ENCODE measurements at regions not wholly inside any gene's neighbourhood (a gene's known extent, or its start where the extent isn't known, plus 50 kb on each side); places are given as distances from the start of the nearest gene placed in this dataset.

DNA sequence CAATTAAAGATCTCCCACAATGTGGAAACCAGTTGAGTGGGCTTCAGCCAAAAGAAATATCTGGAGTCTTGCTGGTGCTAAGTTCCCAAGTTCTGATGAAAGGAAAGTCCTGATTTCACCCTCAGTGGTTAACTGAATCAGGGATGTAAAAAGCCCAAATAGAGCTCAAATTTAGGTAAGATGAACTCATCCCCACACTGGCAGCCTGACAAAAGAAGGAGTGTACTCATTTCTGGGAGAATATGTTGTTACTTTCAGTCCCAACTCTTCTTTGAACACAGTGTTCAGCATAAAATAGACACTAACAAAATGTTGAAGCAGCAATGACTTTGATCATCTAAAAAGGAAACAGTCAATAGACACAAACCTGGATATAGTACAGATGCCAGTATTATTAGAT is 91.7 kb downstream of the CHRM3 start:
- Histone ChIP-seq H3K27me3 (ENCODE audit: control insufficient read depth, insufficient read depth, low read length, poor library complexity, severe bottlenecking) (no peaks in the 10 kb centered on the region), H3K9me3 (ENCODE audit: control insufficient read depth, low read length) (no peaks in the 10 kb centered on the region), H3K36me3 (ENCODE audit: control insufficient read depth, insufficient read depth, low read length) (no peaks in the 10 kb centered on the region), H3K4me3 (ENCODE audit: insufficient read depth, low read depth, low read length) (no peak overlapping the region), H3K4me1 (ENCODE audit: control insufficient read depth, insufficient read depth, low read length) (no peaks in the 10 kb centered on the region), H3K27ac (ENCODE audit: insufficient read depth, low read depth, low read length, poor library complexity, severe bottlenecking) (no peak overlapping the region)

DNA sequence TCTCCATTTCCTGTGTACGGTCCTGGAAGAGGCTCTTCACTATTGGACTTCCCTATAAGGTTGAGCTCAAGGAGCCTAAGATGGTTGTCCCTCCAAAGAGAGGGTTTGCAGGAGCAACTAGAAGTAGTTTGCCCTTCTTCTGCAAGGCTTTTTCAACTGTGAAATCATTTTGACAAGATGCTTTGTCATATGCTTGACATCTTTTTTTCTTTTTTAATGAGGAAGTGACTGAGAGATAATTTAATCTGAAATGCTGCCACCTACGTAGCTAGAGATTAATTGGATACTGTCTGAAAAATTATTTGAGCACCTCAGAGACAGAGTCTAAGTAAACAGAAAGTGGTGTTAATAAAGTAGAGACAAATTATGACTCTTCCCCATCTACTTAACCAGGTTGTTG is 97.0 kb downstream of the CHRM3 start:
- H3K9me3 ChIP-seq (ENCODE audit: control insufficient read depth, low read length), result no peaks in the 10 kb centered on the region
- H3K27me3 ChIP-seq (ENCODE audit: control insufficient read depth, insufficient read depth, low read length, poor library complexity, severe bottlenecking), result no peaks in the 10 kb centered on the region
- H3K4me1 ChIP-seq (ENCODE audit: control insufficient read depth, insufficient read depth, low read length), result no peaks in the 10 kb centered on the region
- no peak overlapping the region for H3K27ac ChIP-seq (ENCODE audit: insufficient read depth, low read depth, low read length, poor library complexity, severe bottlenecking)
- WGBS, 2 experiments, result 94 to 95% methylated on average over 2 of the region's 2 CpGs
- H3K36me3 ChIP-seq (ENCODE audit: control insufficient read depth, insufficient read depth, low read length), result no peaks in the 10 kb centered on the region
- no peak overlapping the region for H3K4me3 ChIP-seq (ENCODE audit: insufficient read depth, low read depth, low read length)

DNA sequence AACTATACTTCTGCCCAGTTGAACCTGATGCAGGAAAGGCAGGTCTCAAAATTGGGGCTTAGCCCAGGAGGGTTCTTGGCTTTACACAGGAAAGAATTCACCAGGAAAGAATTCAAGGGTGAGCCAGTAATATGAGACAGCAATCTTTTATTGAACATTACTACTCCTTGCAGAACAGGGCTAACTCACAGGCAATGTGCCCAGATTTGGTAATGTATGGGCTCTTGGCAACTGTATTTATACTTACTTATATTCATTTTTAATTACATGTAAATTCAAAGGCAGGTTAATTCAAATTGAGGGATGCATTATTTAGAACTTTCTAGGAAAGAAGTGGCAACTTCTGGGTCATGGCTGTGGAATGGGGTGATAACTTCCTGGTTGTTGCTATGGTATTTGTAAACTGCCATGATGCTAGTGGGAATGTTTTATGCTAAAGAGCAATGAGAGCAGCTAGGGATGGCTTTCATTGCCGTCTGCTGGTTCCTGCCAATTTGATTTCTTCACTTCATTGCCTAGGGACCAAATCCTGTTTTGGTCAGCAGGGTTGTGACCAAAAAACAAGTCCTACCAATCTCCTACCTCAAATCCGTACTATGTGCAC is 107.5 kb downstream of the CHRM3 start:
- no peaks in the 10 kb centered on the region for H3K4me1 ChIP-seq (ENCODE audit: control insufficient read depth, insufficient read depth, low read length)
- H3K27ac ChIP-seq (ENCODE audit: insufficient read depth, low read depth, low read length, poor library complexity, severe bottlenecking), result no peak overlapping the region
- WGBS, 2 experiments, result 93 to 98% methylated on average over 1 to 2 of the region's 2 CpGs
- no peaks in the 10 kb centered on the region for H3K36me3 ChIP-seq (ENCODE audit: control insufficient read depth, insufficient read depth, low read length)
- no peaks in the 10 kb centered on the region for H3K27me3 ChIP-seq (ENCODE audit: control insufficient read depth, insufficient read depth, low read length, poor library complexity, severe bottlenecking)
- H3K9me3 ChIP-seq (ENCODE audit: control insufficient read depth, low read length), result no peaks in the 10 kb centered on the region
- H3K4me3 ChIP-seq (ENCODE audit: insufficient read depth, low read depth, low read length), result no peak overlapping the region

DNA sequence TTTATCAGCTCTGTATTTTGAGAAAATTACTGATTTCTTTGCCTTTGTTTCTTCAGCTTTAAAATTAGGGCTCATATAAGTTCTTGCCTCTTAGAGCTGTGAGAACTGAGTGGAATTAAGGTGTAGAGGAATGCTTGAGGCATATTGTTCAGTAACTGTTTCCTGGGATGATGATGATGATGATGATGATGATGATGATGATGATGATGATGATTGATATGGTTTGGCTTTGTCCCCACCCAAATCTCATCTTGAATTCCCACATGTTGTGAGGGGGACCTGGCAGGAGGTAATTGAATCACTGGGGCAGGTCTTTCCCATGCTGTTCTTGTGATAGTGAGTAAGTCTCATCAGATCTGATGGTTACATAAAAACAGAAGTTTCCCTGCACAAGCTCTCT is 118.7 kb downstream of the CHRM3 start:
- H3K27me3 ChIP-seq (ENCODE audit: control insufficient read depth, insufficient read depth, low read length, poor library complexity, severe bottlenecking), result no peaks in the 10 kb centered on the region
- no peaks in the 10 kb centered on the region for H3K4me1 ChIP-seq (ENCODE audit: control insufficient read depth, insufficient read depth, low read length)
- H3K4me3 ChIP-seq (ENCODE audit: insufficient read depth, low read depth, low read length), result no peak overlapping the region
- no peaks in the 10 kb centered on the region for H3K9me3 ChIP-seq (ENCODE audit: control insufficient read depth, low read length)
- H3K36me3 ChIP-seq (ENCODE audit: control insufficient read depth, insufficient read depth, low read length), result no peaks in the 10 kb centered on the region
- no peak overlapping the region for H3K27ac ChIP-seq (ENCODE audit: insufficient read depth, low read depth, low read length, poor library complexity, severe bottlenecking)

DNA sequence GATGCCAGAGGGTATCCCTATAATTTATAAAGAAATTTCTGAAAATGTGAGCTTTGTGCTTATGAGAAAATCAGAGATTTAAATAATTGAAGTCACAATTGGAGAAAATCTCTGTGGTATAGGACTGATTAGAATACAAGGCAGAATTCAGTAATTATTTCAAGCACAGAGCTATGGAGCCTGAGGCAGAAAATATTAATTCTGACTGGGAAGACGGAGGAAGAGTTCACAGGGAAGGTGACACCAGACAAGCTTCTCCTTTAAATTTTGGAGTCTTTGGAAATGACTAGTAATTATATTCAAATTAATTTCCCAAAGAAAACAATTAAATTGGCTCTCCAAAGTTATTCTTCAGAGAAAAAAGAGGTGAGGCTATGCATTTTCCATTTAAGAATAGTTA is 121.5 kb downstream of the CHRM3 start:
- peaks cover 4% of the 10 kb centered on the region for H3K4me1 ChIP-seq (ENCODE audit: control insufficient read depth, insufficient read depth, low read length)
- no peak overlapping the region for H3K27ac ChIP-seq (ENCODE audit: insufficient read depth, low read depth, low read length, poor library complexity, severe bottlenecking)
- H3K9me3 ChIP-seq (ENCODE audit: control insufficient read depth, low read length), result no peaks in the 10 kb centered on the region
- no peak overlapping the region for H3K4me3 ChIP-seq (ENCODE audit: insufficient read depth, low read depth, low read length)
- 100% methylated on average over 1 of the region's 1 CpG for WGBS, 2 experiments
- no peaks in the 10 kb centered on the region for H3K36me3 ChIP-seq (ENCODE audit: control insufficient read depth, insufficient read depth, low read length)
- H3K27me3 ChIP-seq (ENCODE audit: control insufficient read depth, insufficient read depth, low read length, poor library complexity, severe bottlenecking), result no peaks in the 10 kb centered on the region

DNA sequence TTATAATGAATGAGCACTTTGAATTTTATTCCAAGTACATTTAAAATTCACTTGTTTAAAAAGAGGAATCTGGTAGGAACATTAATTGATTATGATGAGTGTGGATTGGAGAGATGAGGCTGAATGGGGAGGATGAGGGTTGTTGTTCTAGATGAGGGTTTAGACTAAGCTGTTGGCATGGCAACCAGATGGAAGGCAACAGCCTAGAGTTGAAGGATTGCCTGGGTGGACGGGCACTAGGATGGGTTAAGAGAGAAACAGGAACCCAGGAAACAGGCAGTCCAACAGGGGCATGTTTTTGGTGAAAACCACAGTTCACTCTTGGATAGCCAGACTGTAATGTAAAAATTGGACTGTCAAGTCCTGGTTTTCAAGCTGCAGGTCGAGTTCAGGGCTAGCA is 125.5 kb downstream of the CHRM3 start:
- WGBS, 2 experiments, result 64 to 65% methylated on average over 2 of the region's 2 CpGs
- Histone ChIP-seq H3K9me3 (ENCODE audit: control insufficient read depth, low read length) (no peaks in the 10 kb centered on the region), H3K36me3 (ENCODE audit: control insufficient read depth, insufficient read depth, low read length) (no peaks in the 10 kb centered on the region), H3K27me3 (ENCODE audit: control insufficient read depth, insufficient read depth, low read length, poor library complexity, severe bottlenecking) (no peaks in the 10 kb centered on the region), H3K4me1 (ENCODE audit: control insufficient read depth, insufficient read depth, low read length) (peaks cover 4% of the 10 kb centered on the region), H3K27ac (ENCODE audit: insufficient read depth, low read depth, low read length, poor library complexity, severe bottlenecking) (no peak overlapping the region), H3K4me3 (ENCODE audit: insufficient read depth, low read depth, low read length) (no peak overlapping the region)

DNA sequence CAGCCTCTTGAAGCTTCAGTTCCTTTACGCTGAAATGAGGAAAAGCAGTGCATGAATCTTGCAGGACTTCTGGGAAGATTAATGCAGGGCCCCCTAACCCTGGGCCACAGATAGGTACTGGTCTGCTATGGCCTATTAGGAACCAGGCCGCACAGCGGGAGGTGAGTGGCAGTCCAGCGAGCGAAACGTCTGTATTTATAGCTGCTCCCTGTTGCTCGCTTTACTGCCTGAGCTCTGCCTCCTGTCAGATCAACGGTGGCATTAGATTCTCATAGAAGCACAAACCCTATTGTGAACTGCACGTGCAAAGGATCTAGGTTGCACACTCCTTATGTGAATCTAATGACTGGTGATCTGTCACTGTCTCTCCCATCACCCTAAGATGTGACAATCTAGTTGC is 130.2 kb downstream of the CHRM3 start:
- no peaks in the 10 kb centered on the region for H3K27me3 ChIP-seq (ENCODE audit: control insufficient read depth, insufficient read depth, low read length, poor library complexity, severe bottlenecking)
- H3K36me3 ChIP-seq (ENCODE audit: control insufficient read depth, insufficient read depth, low read length), result no peaks in the 10 kb centered on the region
- WGBS, 2 experiments, result 81 to 84% methylated on average over 9 of the region's 9 CpGs
- H3K27ac ChIP-seq (ENCODE audit: insufficient read depth, low read depth, low read length, poor library complexity, severe bottlenecking), result no peak overlapping the region
- no peak overlapping the region for H3K4me3 ChIP-seq (ENCODE audit: insufficient read depth, low read depth, low read length)
- peaks cover 4% of the 10 kb centered on the region for H3K4me1 ChIP-seq (ENCODE audit: control insufficient read depth, insufficient read depth, low read length)
- H3K9me3 ChIP-seq (ENCODE audit: control insufficient read depth, low read length), result no peaks in the 10 kb centered on the region

DNA sequence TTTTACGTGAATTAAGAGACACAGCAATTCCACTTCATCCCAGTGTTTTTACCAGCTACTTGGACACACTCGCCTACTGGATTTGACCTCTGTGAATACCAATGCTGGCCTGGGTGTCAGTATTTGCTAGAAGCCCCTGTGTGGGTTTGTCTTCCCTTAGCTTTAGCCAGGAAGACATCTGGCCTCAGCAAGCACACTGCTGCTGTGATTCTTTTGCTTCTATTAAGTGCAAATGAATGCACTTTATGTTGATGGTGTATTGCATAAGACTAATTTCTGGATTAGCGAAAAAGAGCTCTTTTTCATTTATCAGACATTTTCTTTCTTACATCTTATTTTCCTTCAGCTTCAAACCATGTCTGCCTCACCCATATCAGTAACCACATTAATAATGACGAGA is 140.0 kb downstream of the CHRM3 start:
- Histone ChIP-seq H3K27me3 (ENCODE audit: control insufficient read depth, insufficient read depth, low read length, poor library complexity, severe bottlenecking) (no peaks in the 10 kb centered on the region), H3K36me3 (ENCODE audit: control insufficient read depth, insufficient read depth, low read length) (no peaks in the 10 kb centered on the region), H3K4me3 (ENCODE audit: insufficient read depth, low read depth, low read length) (no peak overlapping the region), H3K9me3 (ENCODE audit: control insufficient read depth, low read length) (no peaks in the 10 kb centered on the region), H3K27ac (ENCODE audit: insufficient read depth, low read depth, low read length, poor library complexity, severe bottlenecking) (no peak overlapping the region), H3K4me1 (ENCODE audit: control insufficient read depth, insufficient read depth, low read length) (no peaks in the 10 kb centered on the region)
- WGBS, 2 experiments, result 90 to 92% methylated on average over 4 of the region's 4 CpGs

DNA sequence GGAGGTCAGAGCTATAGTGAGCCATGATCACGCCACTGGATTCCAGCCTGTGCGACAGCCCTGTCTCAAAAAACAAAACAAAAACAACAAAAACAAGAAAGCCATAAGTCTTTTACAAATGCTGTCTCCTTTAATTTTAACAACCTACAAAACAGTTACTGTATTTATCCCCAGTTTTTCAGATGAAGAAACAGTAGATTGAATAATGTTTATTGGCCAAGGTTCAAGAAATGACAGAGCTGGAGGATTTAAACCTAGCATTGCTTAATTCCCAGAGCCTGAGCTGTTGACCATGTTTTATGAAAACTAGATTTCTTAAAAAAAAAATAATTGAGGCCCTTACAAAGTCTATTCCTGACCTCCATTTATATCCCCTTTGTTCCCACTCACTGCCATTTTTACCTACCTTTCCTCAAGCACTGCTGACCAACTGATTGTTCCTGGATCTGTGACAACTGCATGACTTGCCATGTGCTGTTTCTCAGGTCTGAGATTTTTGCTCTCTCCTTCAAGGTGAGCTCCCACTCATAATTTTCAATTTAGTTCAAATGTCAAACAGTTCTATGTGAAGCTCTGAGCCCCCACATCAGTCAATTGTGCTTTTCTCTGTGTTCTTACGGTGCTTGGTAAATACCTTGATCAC is 140.8 kb downstream of the CHRM3 start:
- WGBS, 2 experiments, result 94 to 98% methylated on average over 3 of the region's 3 CpGs
- Histone ChIP-seq H3K4me3 (ENCODE audit: insufficient read depth, low read depth, low read length) (no peak overlapping the region), H3K36me3 (ENCODE audit: control insufficient read depth, insufficient read depth, low read length) (no peaks in the 10 kb centered on the region), H3K27ac (ENCODE audit: insufficient read depth, low read depth, low read length, poor library complexity, severe bottlenecking) (no peak overlapping the region), H3K9me3 (ENCODE audit: control insufficient read depth, low read length) (no peaks in the 10 kb centered on the region), H3K27me3 (ENCODE audit: control insufficient read depth, insufficient read depth, low read length, poor library complexity, severe bottlenecking) (no peaks in the 10 kb centered on the region), H3K4me1 (ENCODE audit: control insufficient read depth, insufficient read depth, low read length) (no peaks in the 10 kb centered on the region)

DNA sequence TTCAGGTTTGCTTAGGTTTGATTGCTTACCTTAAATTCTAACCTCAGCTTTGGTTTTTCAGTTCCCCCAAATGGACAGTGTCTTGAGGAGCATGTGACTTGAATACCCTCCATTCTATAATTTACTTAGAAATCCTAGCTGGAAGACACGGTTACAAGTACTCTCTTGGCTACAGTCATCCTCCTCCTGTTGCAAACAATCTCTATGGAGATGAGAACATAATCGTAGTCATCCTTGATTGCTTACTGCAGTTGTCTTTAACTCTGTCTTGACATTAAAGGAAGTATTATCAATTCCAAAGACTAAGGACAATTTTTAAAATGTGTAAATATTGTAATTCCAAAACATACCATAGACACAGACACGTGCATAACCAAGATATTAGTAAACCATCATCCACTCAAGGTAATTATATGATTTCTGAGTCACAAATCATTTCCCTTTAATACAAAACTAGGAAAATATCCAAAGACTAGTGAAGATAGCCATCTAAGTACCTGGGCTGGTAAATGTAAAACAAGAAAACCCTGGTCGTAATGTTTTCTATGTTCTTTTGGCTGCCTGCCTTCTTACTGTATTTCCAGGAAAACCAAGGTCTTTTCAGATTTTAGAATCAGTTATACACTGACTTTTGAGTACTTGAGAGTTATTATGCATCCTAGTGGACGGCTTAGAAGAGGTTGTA is 149.9 kb downstream of the CHRM3 start:
- H3K27me3 ChIP-seq (ENCODE audit: control insufficient read depth, insufficient read depth, low read length, poor library complexity, severe bottlenecking), result no peaks in the 10 kb centered on the region
- WGBS, 2 experiments, result 95 to 98% methylated on average over 3 to 5 of the region's 5 CpGs
- peaks cover 24% of the 10 kb centered on the region for H3K4me1 ChIP-seq (ENCODE audit: control insufficient read depth, insufficient read depth, low read length)

More for the DNA sequence above, 149.9 kb downstream of the CHRM3 start:
- H3K4me3 ChIP-seq (ENCODE audit: insufficient read depth, low read depth, low read length), result no peak overlapping the region
- H3K9me3 ChIP-seq (ENCODE audit: control insufficient read depth, low read length), result no peaks in the 10 kb centered on the region
- H3K27ac ChIP-seq (ENCODE audit: insufficient read depth, low read depth, low read length, poor library complexity, severe bottlenecking), result no peak overlapping the region
- no peaks in the 10 kb centered on the region for H3K36me3 ChIP-seq (ENCODE audit: control insufficient read depth, insufficient read depth, low read length)
